ENCODE measurements at regions not wholly inside any gene's neighbourhood (a gene's known extent, or its start where the extent isn't known, plus 50 kb on each side); places are given as distances from the start of the nearest gene placed in this dataset.

GRCh38 chr6:143003676-143004075, 57.0 kb upstream of the AIG1 start:
- no peak for TF ChIP-seq CTCF (conservative IDR thresholded peaks at IDR 0.05)
- no peak for TF ChIP-seq EZH2 (IDR thresholded peaks at IDR 0.05; ENCODE audit: low read depth)
